IMR-90 (cell line): ENCODE measurements at regions not wholly inside any gene's neighbourhood (a gene's known extent, or its start where the extent isn't known, plus 50 kb on each side); places are given as distances from the start of the nearest gene placed in this dataset.

Source experiments
- ATAC-seq: fragments of 200-7000 bp; cut with Tn5 transposase; 2 replicates; pipeline ENCODE4 v1.9.1; 2020; ENCODE audit warnings: low read depth, mild to moderate bottlenecking, moderate library complexity
- BruUV-seq: library from RNA; stranded (reverse); fragments of 400-500 nt; replicated peaks from 2 replicates; lab custom pipeline; 2021; lab: Mats Ljungman, UMichigan
- CTCF ChIA-PET: fragments of 300-600 bp; formaldehyde crosslinking; extraction: SDS; loops from one replicate; lab custom pipeline; 2021; ENCODE audit warnings: antibody characterized with exemption; lab: Yijun Ruan, JAX
- POLR2A ChIA-PET: fragments of 300-600 bp; sonication (Branson Sonifier 250); formaldehyde crosslinking; loops from one replicate; lab custom pipeline; 2022; ENCODE audit warnings: antibody characterized with exemption; ENCODE audit not compliant: unreplicated experiment; lab: Charles Lee
- DNase-seq: peaks from one replicate; pipeline ENCODE4 v3.0.0; 2013
- H2AFZ ChIP-seq: replicated peaks from 2 replicates; pipeline ENCODE3; 2013; ENCODE audit warnings: low read length, mild to moderate bottlenecking; ENCODE audit not compliant: poor library complexity
- H2AK5ac ChIP-seq: 2 replicates; pipeline ENCODE4 v1.6.1; 2013; ENCODE audit warnings: low read depth, low read length, inconsistent platforms
- H2AK9ac ChIP-seq: replicated peaks from 2 replicates; pipeline ENCODE3; 2013; ENCODE audit warnings: mild to moderate bottlenecking, low read depth, low read length, moderate library complexity; ENCODE audit not compliant: poor library complexity
- H2BK120ac ChIP-seq: 2 replicates; pipeline ENCODE4 v1.6.1; 2013; ENCODE audit warnings: low read depth, low read length, inconsistent platforms
- H2BK15ac ChIP-seq: 3 replicates; pipeline ENCODE4 v1.6.1; 2013; ENCODE audit warnings: low read depth, low read length, inconsistent platforms
- H2BK20ac ChIP-seq: 2 replicates; pipeline ENCODE4 v1.6.1; 2013; ENCODE audit warnings: low read depth, mild to moderate bottlenecking, inconsistent platforms, low read length, moderate library complexity
- H2BK5ac ChIP-seq: 2 replicates; pipeline ENCODE4 v1.6.1; 2013; ENCODE audit warnings: mild to moderate bottlenecking, low read depth, low read length, inconsistent platforms; ENCODE audit not compliant: poor library complexity, severe bottlenecking
- H3K14ac ChIP-seq: replicated peaks from 2 replicates; pipeline ENCODE4 v1.6.1; 2013; ENCODE audit warnings: low read depth, low read length, inconsistent platforms
- H3K18ac ChIP-seq: 2 replicates; pipeline ENCODE4 v1.6.1; 2013; ENCODE audit warnings: low read depth, low read length, control low read depth
- H3K23ac ChIP-seq: 2 replicates; pipeline ENCODE4 v1.6.1; 2013; ENCODE audit warnings: low read depth, low read length, inconsistent platforms
- H3K27ac ChIP-seq: 2 replicates; pipeline ENCODE4 v1.5.1; 2013; ENCODE audit warnings: mild to moderate bottlenecking, control low read depth, low read length; ENCODE audit not compliant: insufficient read depth
- H3K27me3 ChIP-seq: 2 replicates; pipeline ENCODE4 v1.6.1; 2013; ENCODE audit warnings: low read length; ENCODE audit not compliant: control insufficient read depth, insufficient read depth
- H3K36me3 ChIP-seq: 2 replicates; pipeline ENCODE4 v1.6.1; 2013; ENCODE audit warnings: low read length, mixed read lengths; ENCODE audit not compliant: control insufficient read depth, insufficient read depth
- H3K4ac ChIP-seq: 2 replicates; pipeline ENCODE4 v1.6.1; 2013; ENCODE audit warnings: low read depth, low read length, inconsistent platforms
- H3K4me1 ChIP-seq: 2 replicates; pipeline ENCODE4 v1.6.1; 2013; ENCODE audit warnings: low read length, mixed read lengths; ENCODE audit not compliant: control insufficient read depth, insufficient read depth
- H3K4me2 ChIP-seq: 2 replicates; pipeline ENCODE4 v1.6.1; 2013; ENCODE audit warnings: low read depth, mild to moderate bottlenecking, control low read depth, low read length, moderate library complexity
- H3K4me3 ChIP-seq: 2 replicates; pipeline ENCODE4 v1.5.1; 2013; ENCODE audit warnings: low read depth, mild to moderate bottlenecking, control low read depth, low read length, moderate library complexity; ENCODE audit not compliant: insufficient read depth
- H3K56ac ChIP-seq: 2 replicates; pipeline ENCODE4 v1.6.1; 2013; ENCODE audit warnings: low read length, inconsistent platforms; ENCODE audit not compliant: insufficient read depth; ENCODE audit errors: extremely low read depth
- H3K79me1 ChIP-seq, 2 experiments: 2 replicates each; pipeline ENCODE4 v1.6.1; 2013; ENCODE audit warnings: low read length in 2 of 2, inconsistent platforms in 1 of 2, low read depth in 1 of 2
- H3K9ac ChIP-seq: 2 replicates; pipeline ENCODE4 v1.6.1; 2013; ENCODE audit warnings: low read depth, low read length, control low read depth
- H3K9me1 ChIP-seq: 2 replicates; pipeline ENCODE4 v1.6.1; 2013; ENCODE audit warnings: low read length, inconsistent platforms; ENCODE audit not compliant: insufficient read depth
- H3K9me3 ChIP-seq: 2 replicates; pipeline ENCODE4 v1.6.1; 2013; ENCODE audit warnings: low read length; ENCODE audit not compliant: control insufficient read depth, insufficient read depth
- H4K20me1 ChIP-seq: 2 replicates; pipeline ENCODE4 v1.6.1; 2013; ENCODE audit warnings: low read length, inconsistent platforms; ENCODE audit not compliant: insufficient read depth
- H4K5ac ChIP-seq: 2 replicates; pipeline ENCODE4 v1.6.1; 2013; ENCODE audit warnings: mild to moderate bottlenecking, low read depth, low read length, control low read depth
- H4K8ac ChIP-seq, 2 experiments: 2 replicates each; pipeline ENCODE4 v1.6.1; 2013; ENCODE audit warnings: low read depth in 2 of 2, low read length in 2 of 2, control low read depth in 1 of 2, inconsistent platforms in 1 of 2
- H4K91ac ChIP-seq: 2 replicates; pipeline ENCODE4 v1.6.1; 2013; ENCODE audit warnings: low read depth, low read length, inconsistent platforms; ENCODE audit not compliant: insufficient read depth
- BHLHE40 ChIP-seq: fragments of 150-350 bp; IDR thresholded peaks from 2 replicates; pipeline ENCODE4 v1.6.1; 2016; ENCODE audit warnings: mild to moderate bottlenecking, low read depth, low read length
- MAFK ChIP-seq: IDR thresholded peaks from 2 replicates; pipeline ENCODE4 v1.6.1; 2012; ENCODE audit warnings: low read depth, low read length, improper control_type of control experiment
- RAD21 ChIP-seq: IDR thresholded peaks from 2 replicates; pipeline ENCODE4 v1.6.1; 2012; ENCODE audit warnings: low read length, improper control_type of control experiment
- SMC3 ChIP-seq: fragments of 150-350 bp; IDR thresholded peaks from 2 replicates; pipeline ENCODE4 v1.6.1; 2016; ENCODE audit warnings: low read depth, mild to moderate bottlenecking, antibody characterized with exemption, low read length, moderate library complexity
- WGBS, 2 experiments: methylation state at CpG; one replicate each; pipeline versions ENCODE4 v1.1.5 to v1.1.7; 2013; ENCODE audit warnings: missing lambda C conversion rate in 2 of 2; ENCODE audit not compliant: insufficient read length in 1 of 2; ENCODE audit errors: extremely low coverage in 2 of 2; 5-methylcytosine and 5-hydroxymethylcytosine counted together
- dilution Hi-C: fragments of 300-500 bp; cut with HindIII; formaldehyde crosslinking; loops from one replicate; pipeline ENCODE4 v1.14.3; 2018; ENCODE audit warnings: low sequenced_read_pairs; ENCODE audit not compliant: unreplicated experiment
- in situ Hi-C: fragments of 300-500 bp; cut with MboI; formaldehyde crosslinking; loops from 3 replicates; pipeline ENCODE4 v1.14.3; 2019; ENCODE audit warnings: low sequenced_read_pairs, inconsistent platforms, mixed read lengths
- intact Hi-C: fragments of 100-400 bp; cut with micrococcal nuclease; formaldehyde crosslinking; loops from 2 replicates; pipeline ENCODE4 v1.10.0; 2022

DNA sequence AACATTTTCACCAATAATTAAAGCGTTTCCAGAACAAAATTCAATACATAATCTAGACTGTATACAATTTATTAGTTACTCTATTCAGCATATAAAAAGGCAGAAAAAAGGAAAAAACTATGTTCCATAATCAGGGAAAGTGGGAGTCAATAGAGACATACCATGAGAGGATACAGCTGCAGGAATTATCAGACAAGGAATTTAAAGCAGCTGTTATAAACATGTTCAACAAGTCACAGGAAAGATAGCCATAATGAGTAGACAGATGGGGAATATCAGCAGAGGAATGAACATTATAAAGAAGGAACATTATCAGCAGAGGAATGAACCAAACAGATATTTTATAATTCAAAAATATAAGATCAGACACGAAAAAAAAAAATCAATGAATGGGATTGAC is 500.6 kb upstream of the RPS6KA3 start:
- Histone ChIP-seq H3K9ac (no peak overlapping the region), H2AK5ac (no peak overlapping the region), H3K9me3 (0 out of 2 replicates have a peak, but pooled peaks cover 2% of the 10 kb centered on the region), H2AFZ (no peak overlapping the region), H4K91ac (no peak overlapping the region), H2AK9ac (no peak overlapping the region), H3K4ac (no peak overlapping the region), H2BK20ac (no peak overlapping the region), H4K8ac (no peak overlapping the region), H3K4me3 (no peak overlapping the region), H3K36me3 (no peaks in the 10 kb centered on the region), H3K23ac (no peak overlapping the region), H3K79me1 (no peaks in the 10 kb centered on the region), H3K14ac (no peak overlapping the region), H3K18ac (no peak overlapping the region), H3K56ac (no peak overlapping the region), H2BK5ac (no peak overlapping the region), H3K9me1 (no peaks in the 10 kb centered on the region), H3K4me1 (no peaks in the 10 kb centered on the region), H3K27ac (no peak overlapping the region), H4K5ac (no peak overlapping the region), H2BK120ac (no peak overlapping the region), H3K4me2 (no peak overlapping the region), H2BK15ac (no peak overlapping the region), H4K20me1 (no peaks in the 10 kb centered on the region), H3K27me3 (no peaks in the 10 kb centered on the region)
- no peak for ATAC-seq
- TF ChIP-seq RAD21, result no peak
- TF ChIP-seq MAFK, result no peak
- TF ChIP-seq SMC3, result no peak
- no peak for TF ChIP-seq BHLHE40
- WGBS, 2 experiments, result no CpG with 5 or more reads among the region's 2 CpGs
- in situ Hi-C loops, result no loop called here
- dilution Hi-C loops, result no loop called here
- intact Hi-C loops, result no loop called here
- no peak for DNase-seq
- POLR2A ChIA-PET, result no interaction called here
- no TSS peak for BruUV-seq
- CTCF ChIA-PET, result interaction anchor here (0.6 kb wide), 1 partner anchor 1955 kb away, joined by 4 read pairs; no protein-coding TSS in a partner anchor
